ENCODE measurements at regions not wholly inside any gene's neighbourhood (a gene's known extent, or its start where the extent isn't known, plus 50 kb on each side); places are given as distances from the start of the nearest gene placed in this dataset.

GRCh38 chr12:25014961-25015360 lies 66.1 kb upstream of the BCAT1 start:
- H3K4me3 ChIP-seq (replicated peaks in 1 of 2; ENCODE audit: low read depth in 2 of 2, low read length in 2 of 2): no peak overlapping the region
- DNase-seq (ENCODE audit: low read depth in 2 of 2): peak in 1 of 2 donors; percentile 53
- TF ChIP-seq, protein P1, sequence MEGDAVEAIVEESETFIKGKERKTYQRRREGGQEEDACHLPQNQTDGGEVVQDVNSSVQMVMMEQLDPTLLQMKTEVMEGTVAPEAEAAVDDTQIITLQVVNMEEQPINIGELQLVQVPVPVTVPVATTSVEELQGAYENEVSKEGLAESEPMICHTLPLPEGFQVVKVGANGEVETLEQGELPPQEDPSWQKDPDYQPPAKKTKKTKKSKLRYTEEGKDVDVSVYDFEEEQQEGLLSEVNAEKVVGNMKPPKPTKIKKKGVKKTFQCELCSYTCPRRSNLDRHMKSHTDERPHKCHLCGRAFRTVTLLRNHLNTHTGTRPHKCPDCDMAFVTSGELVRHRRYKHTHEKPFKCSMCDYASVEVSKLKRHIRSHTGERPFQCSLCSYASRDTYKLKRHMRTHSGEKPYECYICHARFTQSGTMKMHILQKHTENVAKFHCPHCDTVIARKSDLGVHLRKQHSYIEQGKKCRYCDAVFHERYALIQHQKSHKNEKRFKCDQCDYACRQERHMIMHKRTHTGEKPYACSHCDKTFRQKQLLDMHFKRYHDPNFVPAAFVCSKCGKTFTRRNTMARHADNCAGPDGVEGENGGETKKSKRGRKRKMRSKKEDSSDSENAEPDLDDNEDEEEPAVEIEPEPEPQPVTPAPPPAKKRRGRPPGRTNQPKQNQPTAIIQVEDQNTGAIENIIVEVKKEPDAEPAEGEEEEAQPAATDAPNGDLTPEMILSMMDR (IDR thresholded peaks at IDR 0.05; ENCODE audit: low read depth, low read length): no peak

GRCh38 chr12:25013061-25013460 lies 64.2 kb upstream of the BCAT1 start:
- DNase-seq (ENCODE audit: low read depth in 2 of 2): no peak
- no peak overlapping the region for H3K4me3 ChIP-seq (replicated peaks in 1 of 2; ENCODE audit: low read depth in 2 of 2, low read length in 2 of 2)
- TF ChIP-seq, protein P1 (IDR thresholded peaks at IDR 0.05; ENCODE audit: low read depth, low read length): no peak

DNA sequence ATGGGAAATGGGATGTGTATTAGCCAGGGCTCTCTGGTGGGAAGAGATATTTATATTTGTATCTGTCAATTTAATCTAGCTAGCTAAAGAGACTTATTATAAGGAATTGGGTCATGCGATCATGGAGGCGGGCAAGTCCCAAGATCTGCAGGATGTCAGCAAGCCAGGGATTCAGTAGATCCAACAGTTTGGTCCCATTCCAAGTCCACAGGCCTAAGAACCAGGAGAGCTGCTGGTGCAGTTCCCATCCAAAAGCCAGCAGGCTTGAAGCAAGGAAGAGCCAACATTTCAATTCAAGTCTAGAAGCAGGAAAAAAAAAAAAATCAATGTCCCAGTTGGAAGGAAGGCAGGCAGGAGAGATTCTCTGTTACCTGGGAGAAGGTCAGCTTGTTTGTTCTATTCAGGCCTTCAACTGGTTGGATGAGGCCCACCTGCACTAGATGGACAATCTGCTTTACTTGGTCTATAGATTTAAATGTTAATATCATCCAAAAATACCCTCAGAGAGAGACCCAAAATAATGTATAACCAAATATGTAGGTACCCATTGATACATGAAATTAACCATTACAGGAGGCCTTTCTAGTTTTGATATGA lies 60.7 kb upstream of the BCAT1 start:
- no peak for DNase-seq (ENCODE audit: low read depth in 2 of 2)
- TF ChIP-seq, protein P1 (IDR thresholded peaks at IDR 0.05; ENCODE audit: low read depth, low read length): no peak
- no peak overlapping the region for H3K4me3 ChIP-seq (replicated peaks in 1 of 2; ENCODE audit: low read depth in 2 of 2, low read length in 2 of 2)

DNA sequence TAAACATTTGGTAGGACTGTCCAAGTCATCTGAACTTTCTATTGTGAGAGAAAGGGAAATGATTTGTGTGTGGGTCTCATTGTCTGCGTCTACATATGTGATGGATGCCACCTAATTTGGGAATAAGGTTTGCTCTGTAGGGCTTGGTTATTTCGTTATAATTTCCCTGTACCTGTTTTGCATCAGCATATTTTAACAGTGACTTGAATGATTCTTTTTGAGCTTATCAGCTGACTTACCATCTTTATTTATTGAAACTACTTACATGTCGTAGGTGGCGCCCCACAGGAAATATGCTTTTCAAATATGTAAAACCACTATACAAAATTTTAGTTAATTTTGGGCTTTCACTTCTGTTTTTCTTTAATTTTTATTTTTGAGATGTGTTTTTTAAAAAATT lies 56.5 kb upstream of the BCAT1 start:
- no peak overlapping the region for H3K4me3 ChIP-seq (replicated peaks in 1 of 2; ENCODE audit: low read depth in 2 of 2, low read length in 2 of 2)
- DNase-seq (ENCODE audit: low read depth in 2 of 2): no peak
- TF ChIP-seq, protein P1 (IDR thresholded peaks at IDR 0.05; ENCODE audit: low read depth, low read length): no peak

GRCh38 chr12:25004447-25004846 lies 55.5 kb upstream of the BCAT1 start:
- no peak for DNase-seq (ENCODE audit: low read depth in 2 of 2)
- H3K4me3 ChIP-seq (replicated peaks in 1 of 2; ENCODE audit: low read depth in 2 of 2, low read length in 2 of 2): no peak overlapping the region
- TF ChIP-seq, protein P1 (IDR thresholded peaks at IDR 0.05; ENCODE audit: low read depth, low read length): no peak

DNA sequence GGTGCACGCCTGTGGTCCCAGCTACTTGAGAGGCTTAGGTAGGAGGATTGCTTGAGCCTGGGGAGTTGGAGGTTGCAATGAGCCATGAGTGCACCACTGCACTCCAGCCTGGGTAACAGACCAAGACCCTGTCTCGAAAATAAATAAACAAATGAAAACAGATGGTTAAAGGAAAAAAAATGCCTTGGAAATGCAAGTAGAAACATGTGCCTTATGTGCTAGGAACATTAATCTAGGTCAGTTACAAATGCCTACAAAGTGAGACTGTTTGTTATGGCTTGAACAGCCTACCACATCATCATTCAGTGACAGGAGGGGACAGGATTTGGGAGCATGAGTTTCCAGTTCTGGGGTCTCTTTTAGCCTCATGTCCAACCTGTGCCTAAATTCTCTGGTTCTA lies 52.4 kb upstream of the BCAT1 start:
- TF ChIP-seq, protein P1 (IDR thresholded peaks at IDR 0.05; ENCODE audit: low read depth, low read length): no peak
- no peak for DNase-seq (ENCODE audit: low read depth in 2 of 2)
- no peak overlapping the region for H3K4me3 ChIP-seq (replicated peaks in 1 of 2; ENCODE audit: low read depth in 2 of 2, low read length in 2 of 2)
